CD4-positive, CD25-positive, alpha-beta regulatory T cell (primary cell): ENCODE measurements at regions not wholly inside any gene's neighbourhood (a gene's known extent, or its start where the extent isn't known, plus 50 kb on each side); places are given as distances from the start of the nearest gene placed in this dataset.
A peak's percentile ranks its signal among the peaks of the same experiment; 100 is the strongest.
"Not testable (repeated sequence)": the region's sequence is repeated elsewhere in the genome, so short reads cannot be mapped to it uniquely, and the experiment has no call there.

Experiments used
- ATAC-seq, 2 donors: fragments of 150-1000 bp; cut with Tn5 transposase; one replicate each; pipeline ENCODE4 v1.10.0; 2021; ENCODE audit warnings: low read depth in 2 of 2, moderate number of reproducible peaks in 2 of 2, moderate library complexity in 1 of 2
- DNase-seq, 3 donors: peaks; one replicate each; pipeline versions ENCODE4 v3.0.0 to v3.0.0-alpha.2; 2012 to 2022; ENCODE audit warnings: mixed read lengths in 1 of 3
- H3K27ac ChIP-seq: one replicate; pipeline ENCODE4 v1.7.0; 2013; ENCODE audit warnings: mild to moderate bottlenecking, low read length; ENCODE audit not compliant: insufficient read depth, poor library complexity, severe bottlenecking
- H3K27me3 ChIP-seq: one replicate; pipeline ENCODE4 v1.7.0; 2013; ENCODE audit warnings: low read length; ENCODE audit not compliant: control insufficient read depth, insufficient read depth
- H3K36me3 ChIP-seq: one replicate; pipeline ENCODE4 v1.7.0; 2013; ENCODE audit warnings: mild to moderate bottlenecking, low read length, moderate library complexity; ENCODE audit not compliant: control insufficient read depth, insufficient read depth
- H3K4me1 ChIP-seq: 2 replicates; pipeline ENCODE4 v1.7.0; 2013; ENCODE audit warnings: mild to moderate bottlenecking, low read length; ENCODE audit not compliant: insufficient read depth, control insufficient read depth, poor library complexity, severe bottlenecking
- H3K4me3 ChIP-seq: one replicate; pipeline ENCODE4 v1.7.0; 2013; ENCODE audit warnings: low read depth, mild to moderate bottlenecking, low read length, moderate library complexity
- H3K9me3 ChIP-seq, 2 experiments: 1 replicate in 1 of 2; 2 replicates in 1 of 2; pipeline ENCODE4 v1.7.0; 2013; ENCODE audit warnings: low read length in 2 of 2, mild to moderate bottlenecking in 1 of 2, moderate library complexity in 1 of 2; ENCODE audit not compliant: control insufficient read depth in 2 of 2
- H3K27ac Mint-ChIP-seq, 3 donors: one replicate each; pipeline ENCODE4 v1.8.0; 2020 to 2022; ENCODE audit warnings: mild to moderate bottlenecking in 3 of 3, mixed read lengths in 3 of 3, moderate library complexity in 2 of 3
- H3K27me3 Mint-ChIP-seq: one replicate; pipeline ENCODE4 v1.8.0; 2022; ENCODE audit warnings: mild to moderate bottlenecking, mixed read lengths
- H3K36me3 Mint-ChIP-seq: one replicate; pipeline ENCODE4 v1.8.0; 2020; ENCODE audit warnings: mixed read lengths
- H3K4me1 Mint-ChIP-seq, 4 donors: one replicate each; pipeline ENCODE4 v1.8.0; 2020 to 2022; ENCODE audit warnings: mixed read lengths in 4 of 4, mild to moderate bottlenecking in 1 of 4
- H3K4me3 Mint-ChIP-seq, 4 donors: one replicate each; pipeline ENCODE4 v1.8.0; 2020 to 2022; ENCODE audit warnings: mild to moderate bottlenecking in 4 of 4, mixed read lengths in 4 of 4, moderate library complexity in 3 of 4
- H3K9me3 Mint-ChIP-seq, 7 donors: one replicate each; pipeline ENCODE4 v1.8.0; 2020 to 2022; ENCODE audit warnings: mixed read lengths in 7 of 7, mild to moderate bottlenecking in 3 of 7, moderate library complexity in 2 of 7

GRCh38 chr7:3107889-3108570 lies 64.4 kb upstream of the CARD11 start:
- ATAC-seq (no peak), DNase-seq (peak in 1 of 3 donors; percentile 45)
- Mint-ChIP-seq H3K4me1 (peaks cover 5 to 40% (median 20%) of the 10 kb centered on the region in 4 donors), H3K9me3 (peaks cover 0 to 3% (median 0%) of the 10 kb centered on the region in 7 donors), H3K36me3 (no peaks in the 10 kb centered on the region), H3K27me3 (no peaks in the 10 kb centered on the region), H3K4me3 (peak overlapping the region in 3 of 4 donors; percentile 22 to 79 (median 66)), H3K27ac (peak overlapping the region in 1 of 3 donors; percentile 14)
- Histone ChIP-seq H3K9me3 (no peaks in the 10 kb centered on the region), H3K36me3 (peaks cover 2% of the 10 kb centered on the region), H3K27ac (no peak overlapping the region), H3K27me3 (no peaks in the 10 kb centered on the region), H3K4me1 (peaks cover 27% of the 10 kb centered on the region), H3K4me3 (peak overlapping the region; percentile 10)

GRCh38 chr7:3109311-3109915 lies 65.7 kb upstream of the CARD11 start:
- no peak overlapping the region for H3K4me3 ChIP-seq
- H3K27me3 ChIP-seq: no peaks in the 10 kb centered on the region
- DNase-seq (no peak), ATAC-seq (no peak)
- H3K36me3 ChIP-seq: peaks cover 2% of the 10 kb centered on the region
- Mint-ChIP-seq H3K4me3 (no peak overlapping the region), H3K27ac (peak overlapping the region in 1 of 3 donors; percentile 78), H3K4me1 (peaks cover 8 to 42% (median 23%) of the 10 kb centered on the region in 4 donors), H3K36me3 (no peaks in the 10 kb centered on the region), H3K27me3 (no peaks in the 10 kb centered on the region), H3K9me3 (peaks cover 0 to 6% (median 2%) of the 10 kb centered on the region in 7 donors)
- peaks cover 0 to 10% of the 10 kb centered on the region in 2 experiments for H3K9me3 ChIP-seq
- peaks cover 27% of the 10 kb centered on the region for H3K4me1 ChIP-seq
- no peak overlapping the region for H3K27ac ChIP-seq

DNA sequence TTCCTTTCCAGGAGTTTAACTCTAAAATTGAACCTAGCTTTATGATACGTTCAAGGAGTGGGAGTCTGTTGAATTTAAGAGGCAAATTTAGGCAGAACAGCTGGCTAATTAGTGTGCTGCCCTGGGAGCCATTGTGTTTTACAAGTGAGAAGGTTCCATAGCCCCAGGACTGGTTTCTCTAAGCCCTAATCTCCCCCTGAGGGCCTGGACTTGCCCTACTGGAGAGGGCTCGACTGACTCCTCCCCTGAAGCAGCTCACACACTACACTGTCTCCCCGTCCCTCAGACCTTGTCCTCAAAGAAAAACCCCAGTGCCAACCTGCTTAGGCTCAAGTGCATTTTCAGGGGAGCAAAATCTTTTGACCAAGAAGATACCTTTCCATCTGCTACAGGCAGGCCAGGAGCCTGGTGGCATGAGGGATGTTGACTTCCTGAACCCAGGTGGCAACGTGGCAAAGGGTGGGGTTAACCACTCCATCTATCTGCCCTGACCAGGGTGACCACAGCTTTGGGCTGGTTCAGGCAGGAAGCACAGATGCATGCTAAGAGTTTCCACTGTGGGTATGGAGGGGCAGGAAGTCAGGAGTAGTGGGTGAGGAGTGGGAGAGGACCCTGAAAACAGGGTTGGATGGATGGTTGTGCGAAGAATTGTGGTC lies 68.9 kb upstream of the CARD11 start:
- Mint-ChIP-seq H3K4me3 (peak overlapping the region in 2 of 4 donors; percentile 19 to 31), H3K9me3 (peaks cover 0 to 9% (median 4%) of the 10 kb centered on the region in 7 donors), H3K4me1 (peaks cover 10 to 56% (median 23%) of the 10 kb centered on the region in 4 donors), H3K27me3 (peaks cover 6% of the 10 kb centered on the region), H3K36me3 (no peaks in the 10 kb centered on the region), H3K27ac (peak overlapping the region in 2 of 3 donors; percentile 36 to 77)
- peak overlapping the region; percentile 37 for H3K4me3 ChIP-seq
- H3K27me3 ChIP-seq: no peaks in the 10 kb centered on the region
- H3K27ac ChIP-seq: no peak overlapping the region
- peaks cover 0 to 10% of the 10 kb centered on the region in 2 experiments for H3K9me3 ChIP-seq
- H3K4me1 ChIP-seq: peaks cover 22% of the 10 kb centered on the region
- ATAC-seq (no peak), DNase-seq (peak in 1 of 3 donors; percentile 65)
- peaks cover 2% of the 10 kb centered on the region for H3K36me3 ChIP-seq

- H3K36me3 Mint-ChIP-seq: no peaks in the 10 kb centered on the region
- Histone ChIP-seq H3K27me3 (no peaks in the 10 kb centered on the region), H3K9me3 (peaks cover 0 to 10% of the 10 kb centered on the region in 2 experiments), H3K4me1 (peaks cover 26% of the 10 kb centered on the region), H3K36me3 (no peaks in the 10 kb centered on the region), H3K4me3 (peak overlapping the region; percentile 33), H3K27ac (no peak overlapping the region)
- ATAC-seq (no peak), DNase-seq (no peak)
- H3K27ac Mint-ChIP-seq: peak overlapping the region in 1 of 3 donors; percentile 65
- H3K27me3 Mint-ChIP-seq: peaks cover 6% of the 10 kb centered on the region
- peak overlapping the region in 2 of 4 donors; percentile 47 to 70 for H3K4me3 Mint-ChIP-seq
- peaks cover 10 to 48% (median 17%) of the 10 kb centered on the region in 4 donors for H3K4me1 Mint-ChIP-seq
- peaks cover 0 to 11% (median 4%) of the 10 kb centered on the region in 7 donors for H3K9me3 Mint-ChIP-seq
Measured at GRCh38 chr7:3114917-3115316, 71.2 kb upstream of the CARD11 start.

- ATAC-seq (no peak), DNase-seq (no peak)
- Mint-ChIP-seq H3K4me1 (peaks cover 9 to 61% (median 21%) of the 10 kb centered on the region in 4 donors), H3K27me3 (peaks cover 19% of the 10 kb centered on the region), H3K36me3 (peaks cover 3% of the 10 kb centered on the region), H3K4me3 (peak overlapping the region in 3 of 4 donors; percentile 84 to 95 (median 91)), H3K9me3 (peaks cover 0 to 15% (median 9%) of the 10 kb centered on the region in 7 donors), H3K27ac (peak overlapping the region in 1 of 3 donors; percentile 35)
- Histone ChIP-seq H3K36me3 (no peaks in the 10 kb centered on the region), H3K27ac (no peak overlapping the region), H3K4me1 (peaks cover 25% of the 10 kb centered on the region), H3K9me3 (peaks cover 0 to 10% of the 10 kb centered on the region in 2 experiments), H3K4me3 (peak overlapping the region; percentile 80), H3K27me3 (no peaks in the 10 kb centered on the region)
Measured at GRCh38 chr7:3117081-3117480, 73.4 kb upstream of the CARD11 start.

- H3K4me1 ChIP-seq: peaks cover 19% of the 10 kb centered on the region
- DNase-seq (peak in 1 of 3 donors; percentile 36), ATAC-seq (no peak)
- Mint-ChIP-seq H3K4me1 (peaks cover 9 to 55% (median 16%) of the 10 kb centered on the region in 4 donors), H3K27me3 (peaks cover 24% of the 10 kb centered on the region), H3K27ac (peak overlapping the region in 2 of 3 donors; percentile 33 to 87), H3K4me3 (peak overlapping the region in 3 of 4 donors; percentile 84 to 95 (median 91)), H3K9me3 (peaks cover 0 to 17% (median 9%) of the 10 kb centered on the region in 7 donors), H3K36me3 (peaks cover 3% of the 10 kb centered on the region)
- H3K27ac ChIP-seq: no peak overlapping the region
- no peaks in the 10 kb centered on the region for H3K36me3 ChIP-seq
- no peaks in the 10 kb centered on the region for H3K27me3 ChIP-seq
- H3K4me3 ChIP-seq: peak overlapping the region; percentile 80
- peaks cover 0 to 10% of the 10 kb centered on the region in 2 experiments for H3K9me3 ChIP-seq
Measured at GRCh38 chr7:3117488-3118231, 74.0 kb upstream of the CARD11 start.

- not testable (repeated sequence) for H3K27ac Mint-ChIP-seq, H3K27me3 ChIP-seq, H3K9me3 ChIP-seq, DNase-seq, H3K36me3 Mint-ChIP-seq, ATAC-seq, H3K4me3 ChIP-seq, H3K36me3 ChIP-seq, H3K4me3 Mint-ChIP-seq, H3K27ac ChIP-seq
- Mint-ChIP-seq H3K4me1 (peaks cover 5 to 45% (median 12%) of the 10 kb centered on the region in 4 donors), H3K9me3 (peaks cover 0 to 19% (median 6%) of the 10 kb centered on the region in 7 donors), H3K27me3 (peaks cover 24% of the 10 kb centered on the region)
- peaks cover 15% of the 10 kb centered on the region for H3K4me1 ChIP-seq
Measured at GRCh38 chr7:3119352-3119927, 75.8 kb upstream of the CARD11 start.
